ENCODE measurements at regions not wholly inside any gene's neighbourhood (a gene's known extent, or its start where the extent isn't known, plus 50 kb on each side); places are given as distances from the start of the nearest gene placed in this dataset.
"Not testable (repeated sequence)": the region's sequence is repeated elsewhere in the genome, so short reads cannot be mapped to it uniquely, and the experiment has no call there.

- no peak for DNase-seq
These were observed 258.1 kb downstream of the PCNX1 start for GRCh38 chr14:71165121-71166031.

GRCh38 chr14:71166180-71166837, 259.1 kb downstream of the PCNX1 start:
- no peak for DNase-seq

- not testable (repeated sequence) for DNase-seq
These were observed 260.2 kb downstream of the PCNX1 start for GRCh38 chr14:71167325-71167950.

GRCh38 chr14:71168161-71168560, 260.9 kb downstream of the PCNX1 start:
- DNase-seq: not testable (repeated sequence)

- no peak for DNase-seq
These were observed 261.5 kb downstream of the PCNX1 start for GRCh38 chr14:71168564-71169427.

- DNase-seq: no peak
These were observed 262.6 kb downstream of the PCNX1 start for GRCh38 chr14:71169861-71170260.

- DNase-seq: no peak
These were observed 268.2 kb downstream of the PCNX1 start for GRCh38 chr14:71175491-71175890.

- DNase-seq: no peak
These were observed 271.8 kb downstream of the PCNX1 start for GRCh38 chr14:71179066-71179465.

GRCh38 chr14:71180397-71180796, 273.1 kb downstream of the PCNX1 start:
- DNase-seq: no peak

GRCh38 chr14:71181215-71182003, 274.1 kb downstream of the PCNX1 start:
- no peak for DNase-seq

- no peak for DNase-seq
These were observed 276.8 kb downstream of the PCNX1 start for GRCh38 chr14:71183876-71184689.

- DNase-seq: no peak
These were observed 278.4 kb downstream of the PCNX1 start for GRCh38 chr14:71185637-71186036.

- DNase-seq: no peak
These were observed 280.5 kb downstream of the PCNX1 start for GRCh38 chr14:71187633-71188356.

GRCh38 chr14:71190770-71191374, 283.6 kb downstream of the PCNX1 start:
- no peak for DNase-seq

- DNase-seq: no peak
These were observed 286.4 kb downstream of the PCNX1 start for GRCh38 chr14:71193663-71194062.

- DNase-seq: no peak
These were observed 287.0 kb downstream of the PCNX1 start for GRCh38 chr14:71194251-71194650.

GRCh38 chr14:71196921-71197320, 289.7 kb downstream of the PCNX1 start:
- DNase-seq: no peak

- DNase-seq: no peak
These were observed 291.4 kb downstream of the PCNX1 start for GRCh38 chr14:71198687-71199086.

GRCh38 chr14:71201840-71202239, 294.6 kb downstream of the PCNX1 start:
- DNase-seq: no peak

- DNase-seq: no peak
These were observed 295.6 kb downstream of the PCNX1 start for GRCh38 chr14:71202881-71203280.
